Activated CD4-positive, alpha-beta T cell treated with anti-CD3 and anti-CD28 coated beads for 36 hours (primary cell): ENCODE measurements at regions not wholly inside any gene's neighbourhood (a gene's known extent, or its start where the extent isn't known, plus 50 kb on each side); places are given as distances from the start of the nearest gene placed in this dataset.
"Not testable (repeated sequence)": the region's sequence is repeated elsewhere in the genome, so short reads cannot be mapped to it uniquely, and the experiment has no call there.

ENCODE experiments used
- ATAC-seq: fragments of 200-7000 bp; cut with Tn5 transposase; one replicate; pipeline ENCODE4 v1.10.0; 2021; ENCODE audit warnings: mild to moderate bottlenecking, moderate library complexity
- CTCF ChIA-PET: fragments of 350-600 bp; sonication (Branson Sonifier 250); formaldehyde crosslinking; loops from one replicate; lab custom pipeline; 2021; ENCODE audit warnings: antibody characterized with exemption; lab: Charles Lee
- POLR2A ChIA-PET: fragments of 350-600 bp; sonication (Branson Sonifier 250); formaldehyde crosslinking; loops from one replicate; lab custom pipeline; 2021; ENCODE audit warnings: antibody characterized with exemption, inconsistent platforms; lab: Charles Lee
- DNase-seq: peaks from one replicate; pipeline ENCODE4 v3.0.0-alpha.2; 2020
- H3K27ac Mint-ChIP-seq: one replicate; pipeline ENCODE4 v1.8.0; 2021; ENCODE audit warnings: mixed read lengths
- H3K27me3 Mint-ChIP-seq: one replicate; pipeline ENCODE4 v1.8.0; 2021; ENCODE audit warnings: mixed read lengths
- H3K36me3 Mint-ChIP-seq: one replicate; pipeline ENCODE4 v1.8.0; 2021; ENCODE audit warnings: low read depth, mixed read lengths
- H3K4me1 Mint-ChIP-seq: one replicate; pipeline ENCODE4 v1.8.0; 2021; ENCODE audit warnings: mixed read lengths
- H3K4me3 Mint-ChIP-seq: one replicate; pipeline ENCODE4 v1.8.0; 2021; ENCODE audit warnings: mild to moderate bottlenecking, moderate library complexity, mixed read lengths
- H3K9me3 Mint-ChIP-seq: one replicate; pipeline ENCODE4 v1.8.0; 2021; ENCODE audit warnings: low read depth, mixed read lengths
- intact Hi-C, 2 experiments: fragments of 100-400 bp; cut with DNase I in 1 of 2; cut with micrococcal nuclease in 1 of 2; formaldehyde crosslinking; loops; one replicate each; pipeline versions ENCODE4 v1.14.2 to v1.15.1; 2022 to 2024; cut with DNase I, micrococcal nuclease

- ATAC-seq (no peak), DNase-seq (no peak)
- Mint-ChIP-seq H3K27me3 (no peaks in the 10 kb centered on the region), H3K27ac (no peak overlapping the region), H3K4me3 (no peak overlapping the region), H3K36me3 (no peaks in the 10 kb centered on the region), H3K9me3 (peaks cover 7% of the 10 kb centered on the region), H3K4me1 (no peaks in the 10 kb centered on the region)
- POLR2A ChIA-PET, result no interaction called here
- CTCF ChIA-PET, result no interaction called here
- intact Hi-C loops, result no loop called here
These were observed 249.6 kb upstream of the LRP1B start for GRCh38 chr2:142380372-142380771.

- DNase-seq, H3K9me3 Mint-ChIP-seq, H3K27ac Mint-ChIP-seq, H3K4me1 Mint-ChIP-seq, H3K36me3 Mint-ChIP-seq, intact Hi-C loops, POLR2A ChIA-PET, ATAC-seq, H3K4me3 Mint-ChIP-seq, H3K27me3 Mint-ChIP-seq: not testable (repeated sequence)
- CTCF ChIA-PET, result interaction anchor here (0.7 kb wide), 1 partner anchor 376 kb away, joined by 3 read pairs; no protein-coding TSS in a partner anchor
These were observed 231.3 kb upstream of the LRP1B start for GRCh38 chr2:142362069-142362468.

- ATAC-seq (no peak), DNase-seq (no peak)
- Mint-ChIP-seq H3K4me1 (no peaks in the 10 kb centered on the region), H3K27me3 (no peaks in the 10 kb centered on the region), H3K4me3 (no peak overlapping the region), H3K36me3 (no peaks in the 10 kb centered on the region), H3K9me3 (peaks cover under 1% of the 10 kb centered on the region), H3K27ac (no peak overlapping the region)
- ChIA-PET CTCF (no interaction called here), POLR2A (no interaction called here)
- intact Hi-C loops, result no loop called here
These were observed 216.9 kb upstream of the LRP1B start for GRCh38 chr2:142347751-142348150.

GRCh38 chr2:142339261-142339660 is 208.4 kb upstream of the LRP1B start:
- intact Hi-C loops, result no loop called here
- POLR2A ChIA-PET, result no interaction called here
- H3K36me3 Mint-ChIP-seq, result no peaks in the 10 kb centered on the region

DNA sequence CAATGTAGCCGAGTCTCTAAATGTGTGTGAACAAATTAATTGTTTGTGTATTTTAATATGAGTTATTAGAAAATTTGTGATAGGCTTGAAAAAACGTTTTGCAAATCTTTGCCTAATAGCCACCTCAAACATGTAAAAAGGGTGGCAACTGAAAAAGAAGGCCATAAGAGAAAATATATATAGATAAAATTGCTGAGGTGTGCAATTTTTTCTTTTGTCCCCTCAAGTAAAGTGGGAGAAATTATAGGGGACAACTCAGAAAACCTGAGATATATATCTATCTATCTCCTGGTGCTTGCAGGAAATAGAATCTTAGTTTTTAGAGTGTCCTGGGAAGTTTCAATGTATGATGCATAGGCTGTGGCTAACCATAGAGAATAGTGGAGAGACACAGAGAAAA is 201.4 kb upstream of the LRP1B start:
- no peak overlapping the region for H3K4me3 Mint-ChIP-seq
- H3K27ac Mint-ChIP-seq, result no peak overlapping the region
- ATAC-seq, result no peak
- no peaks in the 10 kb centered on the region for H3K36me3 Mint-ChIP-seq
- peaks cover 2% of the 10 kb centered on the region for H3K9me3 Mint-ChIP-seq
- POLR2A ChIA-PET, result no interaction called here
- no peak for DNase-seq
- no peaks in the 10 kb centered on the region for H3K27me3 Mint-ChIP-seq
- CTCF ChIA-PET, result no interaction called here
- H3K4me1 Mint-ChIP-seq, result no peaks in the 10 kb centered on the region
- intact Hi-C loops, result no loop called here

More at GRCh38 chr2:142339261-142339660, 208.4 kb upstream of the LRP1B start:
- DNase-seq, result no peak
- ATAC-seq, result no peak
- Mint-ChIP-seq H3K4me3 (no peak overlapping the region), H3K4me1 (no peaks in the 10 kb centered on the region), H3K27me3 (no peaks in the 10 kb centered on the region), H3K9me3 (peaks cover 3% of the 10 kb centered on the region), H3K27ac (no peak overlapping the region)
- CTCF ChIA-PET, result interaction anchor here (0.7 kb wide), 1 partner anchor 106 kb away, joined by 3 read pairs; no protein-coding TSS in a partner anchor

GRCh38 chr2:142330458-142330857 is 199.6 kb upstream of the LRP1B start:
- Mint-ChIP-seq H3K9me3 (peaks cover 2% of the 10 kb centered on the region), H3K4me1 (no peaks in the 10 kb centered on the region), H3K27me3 (no peaks in the 10 kb centered on the region), H3K36me3 (no peaks in the 10 kb centered on the region), H3K4me3 (no peak overlapping the region), H3K27ac (no peak overlapping the region)
- CTCF ChIA-PET, result no interaction called here
- ATAC-seq (no peak), DNase-seq (no peak)
- POLR2A ChIA-PET, result no interaction called here
- intact Hi-C loops, result no loop called here

DNA sequence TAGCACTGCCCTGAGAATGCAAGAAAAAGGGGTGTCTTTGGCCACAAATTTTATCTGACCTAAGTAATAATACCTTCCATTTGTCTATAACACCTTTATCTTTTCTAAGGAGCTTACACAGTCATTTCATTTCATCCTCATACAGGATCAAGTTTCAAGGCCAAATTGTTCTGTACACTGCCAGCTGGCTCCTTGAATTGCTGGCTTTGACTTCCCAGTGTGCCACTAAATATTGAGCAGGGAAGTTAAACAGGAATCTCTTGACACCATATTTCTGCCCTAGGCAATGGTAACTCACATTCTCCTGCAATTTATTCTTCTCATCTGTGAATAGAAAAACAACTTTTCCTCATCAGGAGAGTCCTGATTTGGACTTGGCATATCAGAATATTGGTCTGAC is 195.1 kb upstream of the LRP1B start:
- Mint-ChIP-seq H3K36me3 (no peaks in the 10 kb centered on the region), H3K27me3 (no peaks in the 10 kb centered on the region), H3K4me1 (no peaks in the 10 kb centered on the region), H3K4me3 (no peak overlapping the region), H3K9me3 (no peaks in the 10 kb centered on the region), H3K27ac (no peak overlapping the region)
- no peak for ATAC-seq
- ChIA-PET CTCF (no interaction called here), POLR2A (no interaction called here)
- DNase-seq, result no peak
- intact Hi-C loops, result no loop called here

- no peak overlapping the region for H3K27ac Mint-ChIP-seq
- H3K4me1 Mint-ChIP-seq, result no peaks in the 10 kb centered on the region
- POLR2A ChIA-PET, result no interaction called here
These were observed 192.4 kb upstream of the LRP1B start for GRCh38 chr2:142323206-142323605.

GRCh38 chr2:142321706-142322280 is 191.0 kb upstream of the LRP1B start:
- H3K9me3 Mint-ChIP-seq, result no peaks in the 10 kb centered on the region
- no peaks in the 10 kb centered on the region for H3K36me3 Mint-ChIP-seq
- intact Hi-C loops, result no loop called here
- H3K27me3 Mint-ChIP-seq, result no peaks in the 10 kb centered on the region
- ChIA-PET CTCF (no interaction called here), POLR2A (no interaction called here)
- H3K4me3 Mint-ChIP-seq, result no peak overlapping the region
- H3K27ac Mint-ChIP-seq, result no peak overlapping the region
- DNase-seq, result no peak
- no peaks in the 10 kb centered on the region for H3K4me1 Mint-ChIP-seq
- no peak for ATAC-seq

More at GRCh38 chr2:142323206-142323605, 192.4 kb upstream of the LRP1B start:
- Mint-ChIP-seq H3K9me3 (no peaks in the 10 kb centered on the region), H3K4me3 (no peak overlapping the region), H3K36me3 (no peaks in the 10 kb centered on the region), H3K27me3 (no peaks in the 10 kb centered on the region)
- DNase-seq (no peak), ATAC-seq (no peak)
- intact Hi-C loops, result no loop called here
- CTCF ChIA-PET, result no interaction called here

- no peak for DNase-seq
- H3K27me3 Mint-ChIP-seq, result no peaks in the 10 kb centered on the region
- CTCF ChIA-PET, result no interaction called here
- POLR2A ChIA-PET, result no interaction called here
- H3K9me3 Mint-ChIP-seq, result no peaks in the 10 kb centered on the region
- H3K4me1 Mint-ChIP-seq, result no peaks in the 10 kb centered on the region
- no peak overlapping the region for H3K4me3 Mint-ChIP-seq
- no peak for ATAC-seq
- no peaks in the 10 kb centered on the region for H3K36me3 Mint-ChIP-seq
- intact Hi-C loops, result no loop called here
- H3K27ac Mint-ChIP-seq, result no peak overlapping the region
These were observed 189.3 kb upstream of the LRP1B start for GRCh38 chr2:142320067-142320466.

- Mint-ChIP-seq H3K9me3 (peaks cover 7% of the 10 kb centered on the region), H3K27me3 (no peaks in the 10 kb centered on the region), H3K4me3 (no peak overlapping the region), H3K27ac (no peak overlapping the region), H3K4me1 (no peaks in the 10 kb centered on the region), H3K36me3 (no peaks in the 10 kb centered on the region)
- POLR2A ChIA-PET, result no interaction called here
- DNase-seq (no peak), ATAC-seq (no peak)
- CTCF ChIA-PET, result no interaction called here
- intact Hi-C loops, result no loop called here
These were observed 185.2 kb upstream of the LRP1B start for GRCh38 chr2:142316049-142316448.

GRCh38 chr2:142315346-142315745 is 184.5 kb upstream of the LRP1B start:
- intact Hi-C loops, result no loop called here
- ChIA-PET POLR2A (no interaction called here), CTCF (interaction anchor here (0.6 kb wide), 1 partner anchor 1928 kb away, joined by 3 read pairs; no protein-coding TSS in a partner anchor)
- ATAC-seq (no peak), DNase-seq (no peak)
- Mint-ChIP-seq H3K9me3 (peaks cover 13% of the 10 kb centered on the region), H3K4me3 (no peak overlapping the region), H3K4me1 (no peaks in the 10 kb centered on the region), H3K27ac (no peak overlapping the region), H3K27me3 (no peaks in the 10 kb centered on the region), H3K36me3 (no peaks in the 10 kb centered on the region)
